ENCODE measurements at regions not wholly inside any gene's neighbourhood (a gene's known extent, or its start where the extent isn't known, plus 50 kb on each side); places are given as distances from the start of the nearest gene placed in this dataset.

DNA sequence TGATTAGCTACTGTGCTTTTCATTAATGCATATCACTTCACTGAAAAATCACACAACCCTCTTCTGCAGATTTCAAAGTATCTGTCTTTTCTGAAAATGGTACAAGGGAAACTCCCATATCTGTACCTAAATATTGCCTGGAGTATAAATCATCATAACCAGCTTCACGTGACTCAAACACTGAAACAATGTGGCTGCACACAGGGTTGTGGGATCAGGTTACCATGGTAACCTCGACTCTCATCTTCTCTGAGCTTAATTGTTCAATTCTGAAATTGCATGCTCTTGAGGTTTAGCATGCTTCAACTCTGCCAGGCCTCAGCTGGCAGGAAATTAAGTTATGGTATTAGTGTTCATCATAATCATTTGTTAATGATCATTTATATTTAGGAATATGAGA lies 77.5 kb upstream of the CPSF6 start:
- TF ChIP-seq, protein P1, sequence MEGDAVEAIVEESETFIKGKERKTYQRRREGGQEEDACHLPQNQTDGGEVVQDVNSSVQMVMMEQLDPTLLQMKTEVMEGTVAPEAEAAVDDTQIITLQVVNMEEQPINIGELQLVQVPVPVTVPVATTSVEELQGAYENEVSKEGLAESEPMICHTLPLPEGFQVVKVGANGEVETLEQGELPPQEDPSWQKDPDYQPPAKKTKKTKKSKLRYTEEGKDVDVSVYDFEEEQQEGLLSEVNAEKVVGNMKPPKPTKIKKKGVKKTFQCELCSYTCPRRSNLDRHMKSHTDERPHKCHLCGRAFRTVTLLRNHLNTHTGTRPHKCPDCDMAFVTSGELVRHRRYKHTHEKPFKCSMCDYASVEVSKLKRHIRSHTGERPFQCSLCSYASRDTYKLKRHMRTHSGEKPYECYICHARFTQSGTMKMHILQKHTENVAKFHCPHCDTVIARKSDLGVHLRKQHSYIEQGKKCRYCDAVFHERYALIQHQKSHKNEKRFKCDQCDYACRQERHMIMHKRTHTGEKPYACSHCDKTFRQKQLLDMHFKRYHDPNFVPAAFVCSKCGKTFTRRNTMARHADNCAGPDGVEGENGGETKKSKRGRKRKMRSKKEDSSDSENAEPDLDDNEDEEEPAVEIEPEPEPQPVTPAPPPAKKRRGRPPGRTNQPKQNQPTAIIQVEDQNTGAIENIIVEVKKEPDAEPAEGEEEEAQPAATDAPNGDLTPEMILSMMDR (conservative IDR thresholded peaks at IDR 0.05), result no peak
- TF ChIP-seq EZH2 (IDR thresholded peaks at IDR 0.05; ENCODE audit: low read depth), result no peak

Measured in PC-9 (cell line).